Activated effector memory CD4-positive, alpha-beta T cell treated with anti-CD3 and anti-CD28 coated beads, Interleukin-2, amount 50 U/mL, for 16 hours (primary cell): ENCODE measurements at regions not wholly inside any gene's neighbourhood (a gene's known extent, or its start where the extent isn't known, plus 50 kb on each side); places are given as distances from the start of the nearest gene placed in this dataset.
"Not testable (repeated sequence)": the region's sequence is repeated elsewhere in the genome, so short reads cannot be mapped to it uniquely, and the experiment has no call there.

Experiments
- DNase-seq: peaks from one replicate; pipeline ENCODE4 v3.0.0-alpha.2; 2020

GRCh38 chr6:19337101-19337500 lies 500.1 kb upstream of the ID4 start:
- no peak for DNase-seq

GRCh38 chr6:19342616-19343015 lies 494.6 kb upstream of the ID4 start:
- no peak for DNase-seq

- no peak for DNase-seq
Measured at GRCh38 chr6:19349429-19349828, 487.7 kb upstream of the ID4 start.

GRCh38 chr6:19354181-19354580 lies 483.0 kb upstream of the ID4 start:
- no peak for DNase-seq

- DNase-seq, result no peak
Measured at GRCh38 chr6:19356692-19357091, 480.5 kb upstream of the ID4 start.

GRCh38 chr6:19362396-19362795 lies 474.8 kb upstream of the ID4 start:
- no peak for DNase-seq

GRCh38 chr6:19368511-19368910 lies 468.7 kb upstream of the ID4 start:
- no peak for DNase-seq

GRCh38 chr6:19369785-19370184 lies 467.4 kb upstream of the ID4 start:
- DNase-seq, result no peak

GRCh38 chr6:19370831-19371230 lies 466.3 kb upstream of the ID4 start:
- DNase-seq, result no peak

GRCh38 chr6:19375613-19376012 lies 461.6 kb upstream of the ID4 start:
- DNase-seq, result no peak

GRCh38 chr6:19377722-19378121 lies 459.4 kb upstream of the ID4 start:
- DNase-seq, result no peak

GRCh38 chr6:19380293-19380692 lies 456.9 kb upstream of the ID4 start:
- DNase-seq, result no peak

GRCh38 chr6:19382676-19383075 lies 454.5 kb upstream of the ID4 start:
- DNase-seq, result no peak

- no peak for DNase-seq
Measured at GRCh38 chr6:19391926-19392325, 445.2 kb upstream of the ID4 start.

- no peak for DNase-seq
Measured at GRCh38 chr6:19394051-19394450, 443.1 kb upstream of the ID4 start.

- DNase-seq, result no peak
Measured at GRCh38 chr6:19394687-19395086, 442.5 kb upstream of the ID4 start.

- no peak for DNase-seq
Measured at GRCh38 chr6:19395316-19395715, 441.9 kb upstream of the ID4 start.

- no peak for DNase-seq
Measured at GRCh38 chr6:19399406-19399805, 437.8 kb upstream of the ID4 start.

GRCh38 chr6:19404884-19405283 lies 432.3 kb upstream of the ID4 start:
- DNase-seq, result not testable (repeated sequence)

GRCh38 chr6:19408331-19408730 lies 428.8 kb upstream of the ID4 start:
- no peak for DNase-seq

GRCh38 chr6:19410481-19410880 lies 426.7 kb upstream of the ID4 start:
- DNase-seq, result no peak

GRCh38 chr6:19413323-19413722 lies 423.8 kb upstream of the ID4 start:
- no peak for DNase-seq

GRCh38 chr6:19415605-19416326 lies 421.4 kb upstream of the ID4 start:
- no peak for DNase-seq

- DNase-seq, result no peak
Measured at GRCh38 chr6:19416811-19417210, 420.4 kb upstream of the ID4 start.

- no peak for DNase-seq
Measured at GRCh38 chr6:19417713-19418112, 419.5 kb upstream of the ID4 start.
